H1 (cell line): ENCODE measurements at regions not wholly inside any gene's neighbourhood (a gene's known extent, or its start where the extent isn't known, plus 50 kb on each side); places are given as distances from the start of the nearest gene placed in this dataset.

Source experiments
- CEBPB ChIP-seq: IDR thresholded peaks from 2 replicates; pipeline ENCODE4 v1.6.1; 2012; ENCODE audit warnings: low read depth, low read length
- CHD7 ChIP-seq: fragments of 300-600 bp; sonication (generic); IDR thresholded peaks from 2 replicates; pipeline ENCODE4 v1.7.1; 2012; ENCODE audit warnings: low read length, moderate library complexity, mild to moderate bottlenecking, inconsistent platforms; ENCODE audit not compliant: insufficient replicate concordance

DNA sequence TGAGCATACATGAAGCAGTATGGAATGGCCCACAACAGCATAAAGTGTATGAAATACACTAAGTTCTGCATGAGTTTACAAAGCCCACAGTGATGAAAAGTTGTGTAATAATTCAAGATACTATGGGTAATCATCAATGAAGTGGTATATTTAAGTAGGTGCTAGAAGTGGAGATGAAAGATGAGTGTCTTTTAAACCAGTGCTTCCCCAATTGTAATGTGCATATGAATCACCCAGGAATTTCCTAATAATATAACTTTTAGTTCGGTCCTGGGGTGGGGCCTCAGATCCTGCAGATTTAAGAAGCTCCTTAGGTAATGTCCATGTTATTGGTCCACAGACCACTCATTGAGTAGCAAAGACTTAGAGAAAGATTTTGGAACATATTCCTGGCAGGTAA, 184.9 kb downstream of the DUSP10 start (continued):
- no peak for TF ChIP-seq CHD7
- no peak for TF ChIP-seq CEBPB
